WERI-Rb-1 (cell line): ENCODE measurements at regions not wholly inside any gene's neighbourhood (a gene's known extent, or its start where the extent isn't known, plus 50 kb on each side); places are given as distances from the start of the nearest gene placed in this dataset.

Experiments
- DNase-seq: peaks from one replicate; pipeline ENCODE4 v3.0.0-alpha.2; 2020
- H3K27ac ChIP-seq: fragments of 250-450 bp; sonication (Bioruptor Pico); 2 replicates; pipeline ENCODE4 v1.5.1; 2020; ENCODE audit warnings: mild to moderate bottlenecking, moderate library complexity
- H3K27me3 ChIP-seq: fragments of 250-450 bp; sonication (Bioruptor Pico); 2 replicates; pipeline ENCODE4 v1.5.1; 2021; ENCODE audit warnings: mild to moderate bottlenecking, low read depth, moderate library complexity; ENCODE audit not compliant: insufficient read depth, severe bottlenecking
- H3K36me3 ChIP-seq: fragments of 250-450 bp; sonication (Bioruptor Pico); 2 replicates; pipeline ENCODE4 v1.5.1; 2020; ENCODE audit warnings: mild to moderate bottlenecking, moderate library complexity
- H3K4me3 ChIP-seq: 2 replicates; pipeline ENCODE4 v1.5.1; 2011; ENCODE audit warnings: low read depth, mild to moderate bottlenecking, control low read depth, low read length
- H3K9me3 ChIP-seq: fragments of 250-450 bp; sonication (Bioruptor Pico); 2 replicates; pipeline ENCODE4 v1.5.1; 2021; ENCODE audit warnings: mild to moderate bottlenecking, moderate library complexity; ENCODE audit not compliant: severe bottlenecking
- TF ChIP-seq, protein P1 (sequence below): IDR thresholded peaks from 2 replicates; pipeline ENCODE4 v1.5.1; 2011; ENCODE audit warnings: low read depth, mild to moderate bottlenecking, control low read depth, inconsistent platforms, low read length

DNA sequence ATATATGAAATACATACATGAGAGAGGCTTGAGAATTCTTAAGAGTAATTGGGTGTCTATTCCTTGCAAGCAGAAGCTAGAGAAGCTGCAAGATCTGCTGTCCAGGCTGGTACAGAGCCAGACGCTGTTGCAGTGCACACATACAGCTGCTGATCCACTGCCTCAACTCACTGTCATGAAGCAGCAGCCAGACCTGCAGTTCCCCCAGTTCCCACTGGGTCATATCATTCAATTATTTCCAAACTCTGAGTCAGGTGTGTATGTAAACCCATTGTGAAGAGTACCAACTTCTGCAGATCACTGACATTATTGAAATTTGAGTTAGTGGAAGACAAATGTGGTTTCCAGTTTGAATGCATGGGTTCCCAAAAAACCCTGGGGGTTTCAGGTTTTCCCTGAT is 1212.8 kb upstream of the ADGRL3 start:
- H3K9me3 ChIP-seq = no peaks in the 10 kb centered on the region
- H3K27me3 ChIP-seq = no peaks in the 10 kb centered on the region
- H3K27ac ChIP-seq = no peak overlapping the region
- no peak for DNase-seq
- TF ChIP-seq, protein P1, sequence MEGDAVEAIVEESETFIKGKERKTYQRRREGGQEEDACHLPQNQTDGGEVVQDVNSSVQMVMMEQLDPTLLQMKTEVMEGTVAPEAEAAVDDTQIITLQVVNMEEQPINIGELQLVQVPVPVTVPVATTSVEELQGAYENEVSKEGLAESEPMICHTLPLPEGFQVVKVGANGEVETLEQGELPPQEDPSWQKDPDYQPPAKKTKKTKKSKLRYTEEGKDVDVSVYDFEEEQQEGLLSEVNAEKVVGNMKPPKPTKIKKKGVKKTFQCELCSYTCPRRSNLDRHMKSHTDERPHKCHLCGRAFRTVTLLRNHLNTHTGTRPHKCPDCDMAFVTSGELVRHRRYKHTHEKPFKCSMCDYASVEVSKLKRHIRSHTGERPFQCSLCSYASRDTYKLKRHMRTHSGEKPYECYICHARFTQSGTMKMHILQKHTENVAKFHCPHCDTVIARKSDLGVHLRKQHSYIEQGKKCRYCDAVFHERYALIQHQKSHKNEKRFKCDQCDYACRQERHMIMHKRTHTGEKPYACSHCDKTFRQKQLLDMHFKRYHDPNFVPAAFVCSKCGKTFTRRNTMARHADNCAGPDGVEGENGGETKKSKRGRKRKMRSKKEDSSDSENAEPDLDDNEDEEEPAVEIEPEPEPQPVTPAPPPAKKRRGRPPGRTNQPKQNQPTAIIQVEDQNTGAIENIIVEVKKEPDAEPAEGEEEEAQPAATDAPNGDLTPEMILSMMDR = no peak
- no peaks in the 10 kb centered on the region for H3K36me3 ChIP-seq
- no peak overlapping the region for H3K4me3 ChIP-seq

DNA sequence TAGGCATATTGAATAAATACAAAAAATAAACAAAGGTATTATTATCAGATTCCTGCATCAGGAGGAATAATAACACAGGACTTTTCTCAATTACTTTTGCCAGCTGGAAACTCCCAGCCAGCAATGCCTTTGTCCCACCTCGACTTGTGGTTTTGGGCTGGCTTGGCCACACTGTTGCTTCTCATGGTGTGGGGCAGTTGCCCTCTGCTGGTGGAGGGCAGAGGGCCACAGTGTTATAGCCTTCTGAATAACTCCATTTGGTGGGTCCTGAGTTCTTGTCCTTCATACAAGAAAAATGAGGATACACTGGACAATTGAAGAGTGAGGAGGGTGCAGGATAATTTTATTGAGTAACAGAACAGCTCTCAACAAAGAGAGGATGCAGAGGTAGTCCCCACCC is 1206.0 kb upstream of the ADGRL3 start:
- no peak overlapping the region for H3K27ac ChIP-seq
- DNase-seq = no peak

DNA sequence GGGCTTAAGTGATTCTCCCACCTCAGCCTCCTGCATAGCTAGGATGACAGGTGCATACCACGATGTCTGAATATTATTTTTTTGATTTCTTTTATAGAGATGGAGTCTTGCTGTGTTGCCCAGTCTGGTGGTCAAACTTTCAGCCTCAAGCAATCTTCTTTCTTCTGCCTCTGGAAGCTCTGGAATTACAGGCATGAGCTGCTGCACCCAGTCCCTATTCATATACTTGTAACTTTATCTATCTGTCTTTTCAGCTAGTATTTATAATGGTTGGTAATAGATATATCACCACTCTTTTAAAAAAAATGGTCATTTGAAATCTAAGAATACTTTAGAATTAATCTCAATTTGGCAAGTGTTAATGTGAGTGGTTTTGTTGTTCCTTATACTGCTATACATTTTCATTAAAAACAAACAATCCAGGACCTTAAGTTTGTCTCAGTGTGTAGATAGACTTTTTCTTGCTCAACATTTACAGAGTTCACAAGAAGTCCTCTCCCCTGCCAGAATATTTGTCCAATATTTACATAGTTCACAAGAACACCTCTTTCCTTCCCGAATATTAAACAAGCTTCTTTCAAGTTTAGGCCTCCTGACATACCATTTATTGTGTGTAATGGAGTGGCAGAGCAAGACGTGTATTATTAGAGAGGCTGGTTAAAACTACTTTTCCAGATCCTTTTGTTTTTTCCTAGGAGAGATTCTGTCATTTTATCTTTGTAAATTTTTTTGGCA is 1197.4 kb upstream of the ADGRL3 start:
- no peaks in the 10 kb centered on the region for H3K27me3 ChIP-seq
- H3K4me3 ChIP-seq = no peak overlapping the region
- TF ChIP-seq, protein P1 = no peak
- DNase-seq = no peak
- H3K36me3 ChIP-seq = no peaks in the 10 kb centered on the region
- no peaks in the 10 kb centered on the region for H3K9me3 ChIP-seq
- no peak overlapping the region for H3K27ac ChIP-seq

More for the DNA sequence above, 1206.0 kb upstream of the ADGRL3 start:
- Histone ChIP-seq H3K9me3 (peaks cover 13% of the 10 kb centered on the region), H3K27me3 (no peaks in the 10 kb centered on the region), H3K36me3 (no peaks in the 10 kb centered on the region), H3K4me3 (no peak overlapping the region)
- TF ChIP-seq, protein P1 = peak; percentile 38; the same call in 1 of the 2 replicates

DNA sequence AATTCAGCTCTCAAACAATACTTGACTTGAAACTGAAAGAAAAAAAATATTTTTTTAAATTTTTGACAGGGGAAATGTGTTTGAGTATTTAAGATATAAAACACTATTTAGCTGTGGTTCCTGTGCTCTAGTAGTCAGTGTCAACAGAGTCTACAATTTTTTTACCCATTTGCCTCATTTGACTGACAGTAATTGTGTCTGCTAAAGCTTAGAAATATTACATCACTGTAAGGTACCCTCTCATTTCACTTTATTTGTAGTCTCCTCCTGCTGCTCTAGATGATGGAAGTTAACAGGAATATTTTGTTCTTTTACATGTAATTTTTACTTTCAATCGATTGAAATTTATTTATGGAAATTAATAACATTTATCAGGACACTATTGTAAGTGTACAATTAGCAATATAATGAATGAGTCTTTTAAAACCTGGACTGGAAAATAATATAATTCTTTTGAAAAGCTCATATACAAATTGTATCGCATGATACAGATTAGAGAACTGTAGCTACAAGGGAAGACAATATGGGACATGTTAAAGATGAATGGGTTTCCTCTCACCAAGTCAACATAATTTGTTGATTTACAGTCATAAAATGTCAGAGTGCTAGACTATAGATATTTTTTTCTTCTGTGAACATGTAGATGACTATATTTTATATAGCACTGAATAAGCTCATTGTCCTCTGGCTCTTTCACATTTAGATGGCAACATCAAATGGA is 1186.5 kb upstream of the ADGRL3 start:
- Histone ChIP-seq H3K27me3 (no peaks in the 10 kb centered on the region), H3K27ac (no peak overlapping the region), H3K4me3 (no peak overlapping the region), H3K9me3 (peaks cover 2% of the 10 kb centered on the region), H3K36me3 (no peaks in the 10 kb centered on the region)
- TF ChIP-seq, protein P1 = no peak
- no peak for DNase-seq

DNA sequence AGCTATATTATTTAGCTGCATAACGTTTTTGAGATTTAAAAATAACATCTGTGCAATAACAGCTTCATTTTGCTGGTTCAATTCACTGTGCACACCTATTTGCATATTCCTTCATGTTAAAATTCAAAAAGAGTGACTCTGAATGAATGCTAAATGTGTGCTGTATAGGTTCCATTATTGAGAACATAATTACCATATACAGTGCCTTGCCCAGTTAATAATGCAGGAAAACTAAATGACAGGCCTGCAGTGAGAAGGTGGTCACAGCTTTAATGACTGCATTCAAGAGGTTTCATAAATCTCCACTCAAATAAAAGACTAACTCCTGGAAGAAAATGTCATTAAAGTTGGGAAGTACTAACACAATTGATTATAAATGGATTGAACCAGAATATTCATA is 1183.2 kb upstream of the ADGRL3 start:
- no peak for DNase-seq
- no peaks in the 10 kb centered on the region for H3K36me3 ChIP-seq
- H3K9me3 ChIP-seq = no peaks in the 10 kb centered on the region
- H3K27me3 ChIP-seq = no peaks in the 10 kb centered on the region
- TF ChIP-seq, protein P1 = no peak
- no peak overlapping the region for H3K4me3 ChIP-seq
- no peak overlapping the region for H3K27ac ChIP-seq
